Aorta (tissue), 5 donors: ENCODE measurements at regions not wholly inside any gene's neighbourhood (a gene's known extent, or its start where the extent isn't known, plus 50 kb on each side); places are given as distances from the start of the nearest gene placed in this dataset.

Experiments
- ATAC-seq: fragments of 200-7000 bp; cut with Tn5 transposase; one replicate; pipeline ENCODE4 v1.9.1; 2022; ENCODE audit warnings: moderate library complexity; ENCODE audit not compliant: low FRiP score
- DNase-seq, 2 donors: peaks; one replicate each; pipeline ENCODE4 v3.0.0-alpha.2; 2020
- H3K27ac ChIP-seq, 2 donors: one replicate each; pipeline ENCODE4 v1.5.1; 2013; ENCODE audit warnings: low read length in 2 of 2, mild to moderate bottlenecking in 2 of 2, moderate library complexity in 2 of 2, control low read depth in 1 of 2, inconsistent platforms in 1 of 2, low read depth in 1 of 2
- H3K27me3 ChIP-seq, 2 donors: one replicate each; pipeline ENCODE4 v1.6.1; 2013; ENCODE audit warnings: control low read depth in 1 of 2, low read length in 1 of 2, mild to moderate bottlenecking in 1 of 2, moderate library complexity in 1 of 2; ENCODE audit not compliant: insufficient read depth in 2 of 2, control insufficient read depth in 1 of 2
- H3K36me3 ChIP-seq, 2 donors: one replicate each; pipeline ENCODE4 v1.6.1; 2013; ENCODE audit warnings: control low read depth in 1 of 2, low read length in 1 of 2, mild to moderate bottlenecking in 1 of 2; ENCODE audit not compliant: insufficient read depth in 2 of 2, control insufficient read depth in 1 of 2
- H3K4me1 ChIP-seq, 2 donors: one replicate each; pipeline ENCODE4 v1.6.1; 2013; ENCODE audit warnings: low read length in 2 of 2, control low read depth in 1 of 2, mild to moderate bottlenecking in 1 of 2, moderate library complexity in 1 of 2; ENCODE audit not compliant: insufficient read depth in 2 of 2, control insufficient read depth in 1 of 2
- H3K4me3 ChIP-seq, 2 donors: one replicate each; pipeline ENCODE4 v1.5.1; 2013; ENCODE audit warnings: low read length in 2 of 2, control low read depth in 1 of 2, mild to moderate bottlenecking in 1 of 2
- H3K9me3 ChIP-seq: one replicate; pipeline ENCODE4 v1.6.1; 2013; ENCODE audit warnings: mild to moderate bottlenecking, low read length; ENCODE audit not compliant: control insufficient read depth
- WGBS, 2 donors: extraction: QIAGEN DNeasy Blood & Tissue Kit; methylation state at CpG; one replicate each; pipeline ENCODE4 v1.1.7; 2013; 5-methylcytosine and 5-hydroxymethylcytosine counted together
- intact Hi-C, 2 donors: fragments of 100-400 bp; cut with DNase I; formaldehyde crosslinking; loops; one replicate each; pipeline versions ENCODE4 v1.14.2 to v1.15.0; 2022
- donor health status: healthy with polysubstance abuse.
- donor health status: Bipolar disorder and iron deficiency.
- donor health status: DM: no; HTN: no; CAD: no.
- donor health status: DM: no; HTN: no; CAD: no.
- donor health status: DM: yes; HTN: yes; CAD: no.

GRCh38 chr7:69018200-69018599, 580.1 kb upstream of the AUTS2 start:
- no peaks in the 10 kb centered on the region for H3K27me3 ChIP-seq
- H3K4me1 ChIP-seq: no peaks in the 10 kb centered on the region
- ATAC-seq (no peak), DNase-seq (no peak)
- intact Hi-C loops: no loop called here
- H3K27ac ChIP-seq: no peak overlapping the region
- WGBS, 2 donors: 37 to 43% methylated on average over 3 of the region's 3 CpGs
- H3K36me3 ChIP-seq: no peaks in the 10 kb centered on the region
- H3K4me3 ChIP-seq: no peak overlapping the region
- peaks cover 2% of the 10 kb centered on the region for H3K9me3 ChIP-seq

GRCh38 chr7:69019437-69019836, 578.8 kb upstream of the AUTS2 start:
- no peaks in the 10 kb centered on the region for H3K36me3 ChIP-seq
- no peaks in the 10 kb centered on the region for H3K4me1 ChIP-seq
- DNase-seq: no peak
- intact Hi-C loops: no loop called here
- H3K27me3 ChIP-seq: no peaks in the 10 kb centered on the region
- no peak for ATAC-seq
- peaks cover 2% of the 10 kb centered on the region for H3K9me3 ChIP-seq
- H3K4me3 ChIP-seq: no peak overlapping the region
- H3K27ac ChIP-seq: no peak overlapping the region
- WGBS, 2 donors: 53 to 81% methylated on average over 3 of the region's 3 CpGs

GRCh38 chr7:69020536-69020935, 577.7 kb upstream of the AUTS2 start:
- no peaks in the 10 kb centered on the region for H3K4me1 ChIP-seq
- intact Hi-C loops: no loop called here
- H3K27me3 ChIP-seq: no peaks in the 10 kb centered on the region
- H3K9me3 ChIP-seq: peaks cover 2% of the 10 kb centered on the region
- no peaks in the 10 kb centered on the region for H3K36me3 ChIP-seq
- WGBS, 2 donors: 77 to 81% methylated on average over 3 of the region's 3 CpGs
- DNase-seq (no peak), ATAC-seq (no peak)
- no peak overlapping the region for H3K4me3 ChIP-seq
- H3K27ac ChIP-seq: no peak overlapping the region

- DNase-seq (no peak), ATAC-seq (no peak)
- no peak overlapping the region for H3K4me3 ChIP-seq
- intact Hi-C loops: no loop called here
- 63 to 74% methylated on average over 5 of the region's 5 CpGs for WGBS, 2 donors
- H3K27ac ChIP-seq: no peak overlapping the region
- no peaks in the 10 kb centered on the region for H3K4me1 ChIP-seq
- H3K9me3 ChIP-seq: no peaks in the 10 kb centered on the region
- H3K36me3 ChIP-seq: no peaks in the 10 kb centered on the region
- H3K27me3 ChIP-seq: no peaks in the 10 kb centered on the region
Measured at GRCh38 chr7:69025249-69025648, 573.0 kb upstream of the AUTS2 start.

GRCh38 chr7:69032848-69033247, 565.4 kb upstream of the AUTS2 start:
- intact Hi-C loops: no loop called here
- H3K27ac ChIP-seq: no peak overlapping the region
- no peak overlapping the region for H3K4me3 ChIP-seq
- no peaks in the 10 kb centered on the region for H3K9me3 ChIP-seq
- WGBS, 2 donors: 70 to 77% methylated on average over 4 of the region's 4 CpGs
- H3K4me1 ChIP-seq: no peaks in the 10 kb centered on the region
- H3K27me3 ChIP-seq: no peaks in the 10 kb centered on the region
- ATAC-seq: no peak
- no peaks in the 10 kb centered on the region for H3K36me3 ChIP-seq
- DNase-seq: no peak

GRCh38 chr7:69035826-69036225, 562.4 kb upstream of the AUTS2 start:
- 78 to 81% methylated on average over 7 of the region's 7 CpGs for WGBS, 2 donors
- H3K4me3 ChIP-seq: no peak overlapping the region
- H3K36me3 ChIP-seq: no peaks in the 10 kb centered on the region
- H3K27ac ChIP-seq: no peak overlapping the region
- ATAC-seq (no peak), DNase-seq (no peak)
- intact Hi-C loops: no loop called here
- no peaks in the 10 kb centered on the region for H3K9me3 ChIP-seq
- no peaks in the 10 kb centered on the region for H3K27me3 ChIP-seq
- no peaks in the 10 kb centered on the region for H3K4me1 ChIP-seq

GRCh38 chr7:69036301-69036700, 562.0 kb upstream of the AUTS2 start:
- 68 to 73% methylated on average over 7 of the region's 7 CpGs for WGBS, 2 donors
- Histone ChIP-seq H3K27me3 (no peaks in the 10 kb centered on the region), H3K27ac (no peak overlapping the region), H3K4me1 (no peaks in the 10 kb centered on the region), H3K4me3 (no peak overlapping the region), H3K36me3 (no peaks in the 10 kb centered on the region), H3K9me3 (no peaks in the 10 kb centered on the region)
- intact Hi-C loops: no loop called here
- no peak for DNase-seq
- ATAC-seq: no peak

- whole genome bisulfite sequencing, 2 donors: 76 to 87% methylated on average over 1 of the region's 1 CpG
- Histone ChIP-seq H3K4me1 (no peaks in the 10 kb centered on the region), H3K27ac (no peak overlapping the region), H3K9me3 (peaks cover 7% of the 10 kb centered on the region), H3K36me3 (no peaks in the 10 kb centered on the region), H3K27me3 (no peaks in the 10 kb centered on the region), H3K4me3 (no peak overlapping the region)
- no peak for DNase-seq
- intact Hi-C loops: no loop called here
- ATAC-seq: no peak
Measured at GRCh38 chr7:69038915-69039314, 559.4 kb upstream of the AUTS2 start.

- ATAC-seq: no peak
- H3K9me3 ChIP-seq: peaks cover 7% of the 10 kb centered on the region
- DNase-seq: no peak
- H3K4me1 ChIP-seq: no peaks in the 10 kb centered on the region
- no peaks in the 10 kb centered on the region for H3K27me3 ChIP-seq
- no peaks in the 10 kb centered on the region for H3K36me3 ChIP-seq
- H3K27ac ChIP-seq: no peak overlapping the region
- 84 to 88% methylated on average over 2 of the region's 2 CpGs for WGBS, 2 donors
- H3K4me3 ChIP-seq: no peak overlapping the region
- intact Hi-C loops: no loop called here
Measured at GRCh38 chr7:69042138-69042537, 556.1 kb upstream of the AUTS2 start.
